HuH-7 (cell line): ENCODE measurements at regions not wholly inside any gene's neighbourhood (a gene's known extent, or its start where the extent isn't known, plus 50 kb on each side); places are given as distances from the start of the nearest gene placed in this dataset.

Experiments used
- DNase-seq: peaks from one replicate; pipeline ENCODE4 v3.0.0; 2011; ENCODE audit warnings: low spot score

GRCh38 chr2:19490846-19491435 lies 132.5 kb upstream of the OSR1 start:
- no peak for DNase-seq

- no peak for DNase-seq
Measured at GRCh38 chr2:19488009-19488691, 129.7 kb upstream of the OSR1 start.

GRCh38 chr2:19484736-19485135 lies 126.3 kb upstream of the OSR1 start:
- no peak for DNase-seq

- no peak for DNase-seq
Measured at GRCh38 chr2:19480673-19481072, 122.2 kb upstream of the OSR1 start.

- DNase-seq: no peak
Measured at GRCh38 chr2:19479666-19480065, 121.2 kb upstream of the OSR1 start.

- DNase-seq: no peak
Measured at GRCh38 chr2:19478409-19478808, 120.0 kb upstream of the OSR1 start.

- DNase-seq: no peak
Measured at GRCh38 chr2:19476327-19476726, 117.9 kb upstream of the OSR1 start.

- DNase-seq: no peak
Measured at GRCh38 chr2:19474128-19474527, 115.7 kb upstream of the OSR1 start.

- no peak for DNase-seq
Measured at GRCh38 chr2:19473350-19473749, 114.9 kb upstream of the OSR1 start.

- no peak for DNase-seq
Measured at GRCh38 chr2:19472391-19472978, 114.1 kb upstream of the OSR1 start.

GRCh38 chr2:19471491-19471890 lies 113.1 kb upstream of the OSR1 start:
- no peak for DNase-seq

GRCh38 chr2:19465978-19466377 lies 107.6 kb upstream of the OSR1 start:
- DNase-seq: no peak

GRCh38 chr2:19462256-19462645 lies 103.8 kb upstream of the OSR1 start:
- DNase-seq: no peak

- no peak for DNase-seq
Measured at GRCh38 chr2:19461504-19462255, 103.3 kb upstream of the OSR1 start.

GRCh38 chr2:19460761-19461160 lies 102.3 kb upstream of the OSR1 start:
- DNase-seq: no peak

GRCh38 chr2:19458427-19459003 lies 100.1 kb upstream of the OSR1 start:
- no peak for DNase-seq

GRCh38 chr2:19457809-19458208 lies 99.4 kb upstream of the OSR1 start:
- no peak for DNase-seq

GRCh38 chr2:19456705-19457309 lies 98.4 kb upstream of the OSR1 start:
- DNase-seq: no peak

GRCh38 chr2:19454125-19454524 lies 95.7 kb upstream of the OSR1 start:
- no peak for DNase-seq

GRCh38 chr2:19442731-19443130 lies 84.3 kb upstream of the OSR1 start:
- DNase-seq: no peak

GRCh38 chr2:19439081-19439480 lies 80.7 kb upstream of the OSR1 start:
- no peak for DNase-seq

GRCh38 chr2:19435815-19436214 lies 77.4 kb upstream of the OSR1 start:
- no peak for DNase-seq
